ENCODE measurements at regions not wholly inside any gene's neighbourhood (a gene's known extent, or its start where the extent isn't known, plus 50 kb on each side); places are given as distances from the start of the nearest gene placed in this dataset.

DNA sequence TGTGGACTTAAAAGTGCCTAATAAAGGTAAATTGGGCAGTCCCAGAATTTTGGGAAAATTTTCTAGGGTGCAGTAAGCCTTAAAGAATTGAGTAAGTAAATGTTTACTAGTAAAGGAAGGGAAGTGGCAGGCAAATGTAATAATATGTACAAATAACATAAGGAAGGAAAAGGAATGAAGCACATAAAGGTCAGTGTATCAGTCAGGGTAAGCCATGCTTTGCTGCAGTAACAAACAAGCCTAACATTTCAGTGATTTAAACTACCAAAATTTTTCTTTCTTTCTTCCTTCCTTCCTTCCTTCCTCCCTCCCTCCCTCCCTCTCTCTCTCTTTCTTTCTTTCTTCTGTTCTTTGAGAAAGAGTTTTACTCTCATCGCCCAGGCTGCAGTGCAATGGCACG is 117.5 kb downstream of the HAO1 start:
- TF ChIP-seq SPI1 (IDR thresholded peaks at IDR 0.05; ENCODE audit: low read depth, low read length), result no peak
- no peak for TF ChIP-seq POLR2AphosphoS5 (IDR thresholded peaks at IDR 0.05; ENCODE audit: low read depth, low read length)
- no peak for DNase-seq (ENCODE audit: insufficient read length, low spot score)
- no peak for FAIRE-seq

DNA sequence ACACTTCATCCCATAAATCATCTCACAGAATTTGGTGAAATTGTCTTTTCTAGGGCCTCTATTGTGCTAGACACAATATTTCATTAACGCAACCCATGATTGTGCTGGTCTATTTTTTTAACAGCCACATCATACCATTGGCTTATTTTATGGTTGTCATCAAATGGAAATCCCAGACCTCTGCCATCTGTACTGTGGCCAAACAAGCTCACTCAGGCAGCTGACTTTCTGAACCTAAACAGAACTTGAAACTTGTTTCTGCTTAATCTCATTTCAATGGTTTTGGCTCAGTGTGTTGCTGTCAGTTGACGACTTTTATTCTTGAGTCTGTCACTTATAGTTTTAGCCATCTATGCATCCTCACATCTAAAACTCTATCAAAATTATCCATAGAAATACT is 111.8 kb downstream of the HAO1 start:
- DNase-seq (ENCODE audit: insufficient read length, low spot score), result no peak
- TF ChIP-seq PAX5 (IDR thresholded peaks at IDR 0.05; ENCODE audit: insufficient read depth, low read length, severe bottlenecking) (no peak), SPI1 (IDR thresholded peaks at IDR 0.05; ENCODE audit: low read depth, low read length) (no peak), POLR2A (IDR thresholded peaks at IDR 0.05; ENCODE audit: low read depth, low read length) (no peak), POLR2AphosphoS5 (IDR thresholded peaks at IDR 0.05; ENCODE audit: low read depth, low read length) (no peak), TAF1 (IDR thresholded peaks at IDR 0.05; ENCODE audit: low read depth, low read length) (no peak), POU2F2 (IDR thresholded peaks at IDR 0.05; ENCODE audit: low read depth, low read length) (no peak)
- FAIRE-seq, result no peak

DNA sequence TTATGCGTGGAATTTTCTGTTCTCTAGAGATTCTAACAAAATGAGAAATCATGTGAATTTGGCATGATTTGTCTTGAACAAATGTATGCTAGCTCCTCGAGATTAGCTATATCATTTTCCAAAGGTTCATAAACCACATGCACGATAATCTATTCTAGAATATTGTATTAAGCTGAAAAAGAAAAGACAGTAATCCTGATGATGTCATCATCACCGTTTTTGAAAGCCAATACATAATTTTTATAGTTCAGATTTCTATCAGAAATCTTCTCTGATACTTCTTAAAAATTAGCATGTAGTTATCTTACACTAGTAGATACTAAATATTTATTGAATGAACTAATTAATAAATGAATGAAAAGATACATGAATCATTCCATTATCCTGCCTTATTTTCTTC is 111.2 kb downstream of the HAO1 start:
- no peak for DNase-seq (ENCODE audit: insufficient read length, low spot score)
- FAIRE-seq, result no peak
- TF ChIP-seq SPI1 (IDR thresholded peaks at IDR 0.05; ENCODE audit: low read depth, low read length) (no peak), POLR2AphosphoS5 (IDR thresholded peaks at IDR 0.05; ENCODE audit: low read depth, low read length) (no peak), POLR2A (IDR thresholded peaks at IDR 0.05; ENCODE audit: low read depth, low read length) (no peak), PAX5 (IDR thresholded peaks at IDR 0.05; ENCODE audit: insufficient read depth, low read length, severe bottlenecking) (no peak), POU2F2 (IDR thresholded peaks at IDR 0.05; ENCODE audit: low read depth, low read length) (no peak), TAF1 (IDR thresholded peaks at IDR 0.05; ENCODE audit: low read depth, low read length) (no peak)

DNA sequence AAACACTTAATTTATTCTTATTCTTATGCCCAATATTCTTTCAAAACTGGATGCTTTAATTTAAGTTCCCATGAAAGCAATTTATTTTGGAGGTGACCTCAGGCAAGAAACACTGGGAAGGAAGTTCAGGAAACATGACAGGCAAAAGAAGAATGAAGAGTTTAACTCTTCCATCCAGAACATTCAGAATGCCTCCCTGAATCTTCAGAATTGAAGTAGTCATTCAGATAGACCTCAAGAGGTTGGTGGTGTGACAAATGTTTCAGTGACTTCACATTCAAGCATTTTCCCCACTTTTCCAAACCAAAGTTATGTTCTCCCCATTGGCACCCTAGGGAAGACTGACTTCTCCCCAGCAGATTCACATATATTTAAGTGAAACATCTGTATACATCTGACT is 110.5 kb downstream of the HAO1 start:
- FAIRE-seq (no peak), DNase-seq (ENCODE audit: insufficient read length, low spot score) (no peak)
- TF ChIP-seq PAX5 (IDR thresholded peaks at IDR 0.05; ENCODE audit: insufficient read depth, low read length, severe bottlenecking) (no peak), SPI1 (IDR thresholded peaks at IDR 0.05; ENCODE audit: low read depth, low read length) (no peak), POU2F2 (IDR thresholded peaks at IDR 0.05; ENCODE audit: low read depth, low read length) (no peak), POLR2AphosphoS5 (IDR thresholded peaks at IDR 0.05; ENCODE audit: low read depth, low read length) (no peak), TAF1 (IDR thresholded peaks at IDR 0.05; ENCODE audit: low read depth, low read length) (no peak), POLR2A (IDR thresholded peaks at IDR 0.05; ENCODE audit: low read depth, low read length) (no peak)

All from GM12891 (cell line).